Fibroblast of lung (primary cell): ENCODE measurements at regions not wholly inside any gene's neighbourhood (a gene's known extent, or its start where the extent isn't known, plus 50 kb on each side); places are given as distances from the start of the nearest gene placed in this dataset.

Experiments
- CTCF ChIP-seq, 2 donors: IDR thresholded peaks in 1 of 2; conservative IDR thresholded peaks in 1 of 2; 1 replicate in 1 of 2; 2 replicates in 1 of 2; pipeline ENCODE4 v1.5.1; 2011 to 2012; ENCODE audit warnings: low read length in 2 of 2, control low read depth in 1 of 2, inconsistent platforms in 1 of 2, low read depth in 1 of 2, mild to moderate bottlenecking in 1 of 2
- EZH2 ChIP-seq: IDR thresholded peaks from 2 replicates; pipeline ENCODE4 v1.5.1; 2012; ENCODE audit warnings: low read length, control low read depth, mild to moderate bottlenecking; ENCODE audit errors: missing control alignments

GRCh38 chr17:26765860-26766709 lies 527.8 kb upstream of the WSB1 start:
- TF ChIP-seq CTCF (conservative IDR thresholded peaks at IDR 0.05 in 1 of 2, IDR thresholded peaks at IDR 0.05 in 1 of 2; ENCODE audit: low read depth in 1 of 2, low read length in 2 of 2) (no peak), EZH2 (no peak)
